ENCODE measurements at regions not wholly inside any gene's neighbourhood (a gene's known extent, or its start where the extent isn't known, plus 50 kb on each side); places are given as distances from the start of the nearest gene placed in this dataset.

GRCh38 chr3:95775486-95776094, 1038.8 kb upstream of the EPHA6 start:
- no peak overlapping the region for H3K4me3 ChIP-seq
- no peaks in the 10 kb centered on the region for H3K9me3 ChIP-seq
- TF ChIP-seq, protein P1, sequence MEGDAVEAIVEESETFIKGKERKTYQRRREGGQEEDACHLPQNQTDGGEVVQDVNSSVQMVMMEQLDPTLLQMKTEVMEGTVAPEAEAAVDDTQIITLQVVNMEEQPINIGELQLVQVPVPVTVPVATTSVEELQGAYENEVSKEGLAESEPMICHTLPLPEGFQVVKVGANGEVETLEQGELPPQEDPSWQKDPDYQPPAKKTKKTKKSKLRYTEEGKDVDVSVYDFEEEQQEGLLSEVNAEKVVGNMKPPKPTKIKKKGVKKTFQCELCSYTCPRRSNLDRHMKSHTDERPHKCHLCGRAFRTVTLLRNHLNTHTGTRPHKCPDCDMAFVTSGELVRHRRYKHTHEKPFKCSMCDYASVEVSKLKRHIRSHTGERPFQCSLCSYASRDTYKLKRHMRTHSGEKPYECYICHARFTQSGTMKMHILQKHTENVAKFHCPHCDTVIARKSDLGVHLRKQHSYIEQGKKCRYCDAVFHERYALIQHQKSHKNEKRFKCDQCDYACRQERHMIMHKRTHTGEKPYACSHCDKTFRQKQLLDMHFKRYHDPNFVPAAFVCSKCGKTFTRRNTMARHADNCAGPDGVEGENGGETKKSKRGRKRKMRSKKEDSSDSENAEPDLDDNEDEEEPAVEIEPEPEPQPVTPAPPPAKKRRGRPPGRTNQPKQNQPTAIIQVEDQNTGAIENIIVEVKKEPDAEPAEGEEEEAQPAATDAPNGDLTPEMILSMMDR (IDR thresholded peaks at IDR 0.05): no peak
- TF ChIP-seq POLR2A (IDR thresholded peaks at IDR 0.05): no peak
- DNase-seq: no peak
- H3K36me3 ChIP-seq: no peaks in the 10 kb centered on the region
- H3K4me1 ChIP-seq: no peaks in the 10 kb centered on the region
- no peak overlapping the region for H3K27ac ChIP-seq
- H3K27me3 ChIP-seq: no peaks in the 10 kb centered on the region

DNA sequence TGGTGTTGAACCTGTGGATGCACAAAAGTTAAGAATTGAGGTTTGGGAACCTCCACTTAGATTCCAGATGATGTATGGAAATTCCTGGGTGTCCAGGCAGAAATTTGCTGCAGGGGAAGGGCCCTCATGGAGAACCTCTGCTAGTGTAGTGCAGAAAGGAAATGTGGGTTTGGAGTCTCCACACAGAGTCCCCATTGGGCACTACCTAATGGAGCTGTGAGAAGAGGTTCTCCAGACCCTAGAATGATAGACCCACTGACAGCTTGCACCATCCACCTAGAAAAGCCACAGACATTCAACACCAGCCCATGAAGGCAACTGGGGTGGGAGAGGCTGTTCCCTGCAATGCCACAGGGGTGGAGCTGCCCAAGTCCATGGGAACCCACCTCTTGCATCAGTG, 1032.8 kb upstream of the EPHA6 start:
- Histone ChIP-seq H3K4me3 (no peak overlapping the region), H3K27me3 (no peaks in the 10 kb centered on the region), H3K27ac (no peak overlapping the region), H3K9me3 (no peaks in the 10 kb centered on the region), H3K36me3 (no peaks in the 10 kb centered on the region), H3K4me1 (no peaks in the 10 kb centered on the region)
- TF ChIP-seq, protein P1 (IDR thresholded peaks at IDR 0.05): no peak
- TF ChIP-seq POLR2A (IDR thresholded peaks at IDR 0.05): no peak
- DNase-seq: no peak

DNA sequence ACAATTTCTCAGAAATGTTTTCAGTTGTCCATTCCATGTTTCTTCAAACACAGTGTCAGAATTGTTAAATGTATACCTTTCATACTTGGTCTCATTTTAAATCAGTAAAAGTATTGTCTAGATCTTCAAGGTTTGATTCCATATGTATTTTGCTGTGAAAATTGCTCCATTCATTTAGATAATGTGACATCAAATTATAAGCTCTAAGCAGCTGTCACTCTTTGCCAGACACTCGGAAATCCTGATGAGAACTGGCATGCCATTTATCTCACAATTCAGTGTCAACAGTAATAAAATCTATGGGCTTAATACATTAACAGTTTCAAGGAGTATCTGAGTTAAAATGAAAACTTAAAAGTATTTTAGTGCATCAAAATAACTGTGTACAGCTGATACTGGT, 1025.3 kb upstream of the EPHA6 start:
- DNase-seq: no peak
- Histone ChIP-seq H3K27ac (no peak overlapping the region), H3K9me3 (no peaks in the 10 kb centered on the region), H3K4me3 (no peak overlapping the region), H3K4me1 (no peaks in the 10 kb centered on the region), H3K27me3 (no peaks in the 10 kb centered on the region), H3K36me3 (no peaks in the 10 kb centered on the region)
- no peak for TF ChIP-seq POLR2A (IDR thresholded peaks at IDR 0.05)
- TF ChIP-seq, protein P1 (IDR thresholded peaks at IDR 0.05): no peak

- Histone ChIP-seq H3K9me3 (no peaks in the 10 kb centered on the region), H3K4me3 (no peak overlapping the region), H3K27ac (no peak overlapping the region), H3K36me3 (no peaks in the 10 kb centered on the region), H3K4me1 (no peaks in the 10 kb centered on the region), H3K27me3 (no peaks in the 10 kb centered on the region)
- DNase-seq: no peak
- no peak for TF ChIP-seq POLR2A (IDR thresholded peaks at IDR 0.05)
- TF ChIP-seq, protein P1 (IDR thresholded peaks at IDR 0.05): no peak
Measured at GRCh38 chr3:95797081-95797480, 1017.3 kb upstream of the EPHA6 start.

- no peak overlapping the region for H3K27ac ChIP-seq
- no peaks in the 10 kb centered on the region for H3K27me3 ChIP-seq
- DNase-seq: no peak
- no peak for TF ChIP-seq POLR2A (IDR thresholded peaks at IDR 0.05)
- TF ChIP-seq, protein P1 (IDR thresholded peaks at IDR 0.05): no peak
- H3K4me1 ChIP-seq: no peaks in the 10 kb centered on the region
- no peaks in the 10 kb centered on the region for H3K36me3 ChIP-seq
- no peaks in the 10 kb centered on the region for H3K9me3 ChIP-seq
- no peak overlapping the region for H3K4me3 ChIP-seq
Measured at GRCh38 chr3:95798628-95799027, 1015.8 kb upstream of the EPHA6 start.

DNA sequence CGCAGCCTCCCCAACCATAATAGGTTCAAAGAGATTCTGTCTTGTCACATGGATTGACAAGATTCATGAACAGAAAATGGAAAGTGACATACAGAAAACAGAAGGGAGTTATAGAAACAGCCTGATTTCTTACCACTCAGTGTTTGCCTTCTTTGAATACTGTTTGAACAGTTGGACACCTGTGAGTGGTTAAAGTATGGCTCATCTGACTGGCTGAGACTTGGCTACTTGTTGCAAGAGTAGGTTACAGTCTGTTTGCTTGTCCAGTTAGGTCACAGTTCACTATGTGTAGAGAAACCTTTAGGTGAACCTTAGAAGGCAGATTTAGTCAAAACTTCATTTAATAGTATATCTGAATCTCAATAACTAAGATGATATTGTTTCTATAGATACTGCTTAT, 1003.9 kb upstream of the EPHA6 start:
- no peaks in the 10 kb centered on the region for H3K27me3 ChIP-seq
- TF ChIP-seq, protein P1 (IDR thresholded peaks at IDR 0.05): no peak
- no peak for TF ChIP-seq POLR2A (IDR thresholded peaks at IDR 0.05)
- no peaks in the 10 kb centered on the region for H3K9me3 ChIP-seq
- H3K36me3 ChIP-seq: no peaks in the 10 kb centered on the region
- no peak overlapping the region for H3K4me3 ChIP-seq
- DNase-seq: no peak
- no peak overlapping the region for H3K27ac ChIP-seq
- no peaks in the 10 kb centered on the region for H3K4me1 ChIP-seq
